ENCODE measurements at regions not wholly inside any gene's neighbourhood (a gene's known extent, or its start where the extent isn't known, plus 50 kb on each side); places are given as distances from the start of the nearest gene placed in this dataset.

GRCh38 chr7:51705701-51706100 is 389.1 kb upstream of the COBL start:
- no peak overlapping the region for H3K14ac ChIP-seq (ENCODE audit: low read length in 2 of 2)
- H3K27me3 ChIP-seq (ENCODE audit: control insufficient read depth in 1 of 2, insufficient read depth in 1 of 2, low read length in 2 of 2), result no peaks in the 10 kb centered on the region
- H4K91ac ChIP-seq (ENCODE audit: low read length), result no peak overlapping the region
- no peak overlapping the region for H4K8ac ChIP-seq (ENCODE audit: low read length)
- no peaks in the 10 kb centered on the region for H3K4me1 ChIP-seq (ENCODE audit: control insufficient read depth, insufficient read depth, low read depth, low read length)
- H3K4me2 ChIP-seq (ENCODE audit: low read length, poor library complexity, severe bottlenecking), result no peak overlapping the region
- no peak overlapping the region for H3K4ac ChIP-seq (ENCODE audit: low read depth in 1 of 2, low read length in 2 of 2)
- no peak for DNase-seq
- no peaks in the 10 kb centered on the region for H3K36me3 ChIP-seq (ENCODE audit: control insufficient read depth in 1 of 2, insufficient read depth in 2 of 2, low read depth in 1 of 2, low read length in 2 of 2)
- no peak overlapping the region for H2BK120ac ChIP-seq (ENCODE audit: low read depth, low read length)
- no peak overlapping the region for H2AK5ac ChIP-seq (ENCODE audit: low read length, severe bottlenecking)
- no peak overlapping the region for H3K18ac ChIP-seq (ENCODE audit: low read depth in 1 of 2, low read length in 2 of 2)
- H3K27ac ChIP-seq (ENCODE audit: low read length, poor library complexity, severe bottlenecking), result no peak overlapping the region
- H2BK5ac ChIP-seq (ENCODE audit: low read depth, low read length, poor library complexity, severe bottlenecking), result no peak overlapping the region
- H2BK12ac ChIP-seq (ENCODE audit: low read length in 2 of 2), result no peak overlapping the region
- H3K9ac ChIP-seq (ENCODE audit: low read length), result no peak overlapping the region
- H3K4me3 ChIP-seq (ENCODE audit: insufficient read depth in 1 of 2, low read depth in 1 of 2, low read length in 2 of 2), result no peak overlapping the region
- H3K23ac ChIP-seq (ENCODE audit: low read length in 2 of 2), result no peak overlapping the region
- WGBS, result no CpG with 5 or more reads among the region's 3 CpGs
- peaks cover 4% of the 10 kb centered on the region for H3K9me3 ChIP-seq (ENCODE audit: control insufficient read depth, low read length)
- no peak overlapping the region for H2BK15ac ChIP-seq (ENCODE audit: low read depth, poor library complexity, severe bottlenecking)
- H3K79me1 ChIP-seq (replicated peaks; ENCODE audit: low read length, poor library complexity, severe bottlenecking), result no peaks in the 10 kb centered on the region
- H2AFZ ChIP-seq (ENCODE audit: low read depth, low read length), result no peak overlapping the region

DNA sequence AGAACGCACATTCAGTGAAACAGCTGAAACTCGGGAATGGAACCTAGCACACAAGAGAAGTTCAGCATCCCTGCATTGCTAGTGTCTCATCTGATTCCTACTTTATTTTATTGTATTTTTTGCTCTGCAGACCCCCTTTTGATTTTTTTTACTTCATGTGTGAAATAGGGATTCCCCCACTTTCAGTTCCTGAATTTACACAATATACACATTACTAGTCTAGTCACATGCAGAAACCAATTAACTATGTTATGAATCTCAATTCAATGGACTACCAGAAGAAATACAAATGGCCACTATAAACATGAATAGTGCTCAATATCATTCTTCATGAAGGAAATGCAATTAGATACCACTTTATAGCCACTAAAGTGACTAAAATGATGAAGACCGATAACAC is 386.1 kb upstream of the COBL start:
- no peak overlapping the region for H3K18ac ChIP-seq (ENCODE audit: low read depth in 1 of 2, low read length in 2 of 2)
- no peak overlapping the region for H3K4ac ChIP-seq (ENCODE audit: low read depth in 1 of 2, low read length in 2 of 2)
- no peak overlapping the region for H2BK12ac ChIP-seq (ENCODE audit: low read length in 2 of 2)
- H2AK5ac ChIP-seq (ENCODE audit: low read length, severe bottlenecking), result no peak overlapping the region
- H3K23ac ChIP-seq (ENCODE audit: low read length in 2 of 2), result no peak overlapping the region
- no peak overlapping the region for H2AFZ ChIP-seq (ENCODE audit: low read depth, low read length)
- H3K27me3 ChIP-seq (ENCODE audit: control insufficient read depth in 1 of 2, insufficient read depth in 1 of 2, low read length in 2 of 2), result no peaks in the 10 kb centered on the region
- H3K79me1 ChIP-seq (replicated peaks; ENCODE audit: low read length, poor library complexity, severe bottlenecking), result no peaks in the 10 kb centered on the region
- no peak overlapping the region for H2BK120ac ChIP-seq (ENCODE audit: low read depth, low read length)
- DNase-seq, result no peak
- peaks cover 8% of the 10 kb centered on the region for H3K9me3 ChIP-seq (ENCODE audit: control insufficient read depth, low read length)
- no peak overlapping the region for H2BK15ac ChIP-seq (ENCODE audit: low read depth, poor library complexity, severe bottlenecking)
- H3K4me1 ChIP-seq (ENCODE audit: control insufficient read depth, insufficient read depth, low read depth, low read length), result no peaks in the 10 kb centered on the region
- H2BK5ac ChIP-seq (ENCODE audit: low read depth, low read length, poor library complexity, severe bottlenecking), result no peak overlapping the region
- no peak overlapping the region for H3K9ac ChIP-seq (ENCODE audit: low read length)
- WGBS, result 100% methylated on average over 1 of the region's 3 CpGs
- no peak overlapping the region for H3K4me3 ChIP-seq (ENCODE audit: insufficient read depth in 1 of 2, low read depth in 1 of 2, low read length in 2 of 2)
- no peak overlapping the region for H4K8ac ChIP-seq (ENCODE audit: low read length)
- H3K14ac ChIP-seq (ENCODE audit: low read length in 2 of 2), result no peak overlapping the region
- H3K36me3 ChIP-seq (ENCODE audit: control insufficient read depth in 1 of 2, insufficient read depth in 2 of 2, low read depth in 1 of 2, low read length in 2 of 2), result no peaks in the 10 kb centered on the region
- H4K91ac ChIP-seq (ENCODE audit: low read length), result no peak overlapping the region
- no peak overlapping the region for H3K4me2 ChIP-seq (ENCODE audit: low read length, poor library complexity, severe bottlenecking)
- no peak overlapping the region for H3K27ac ChIP-seq (ENCODE audit: low read length, poor library complexity, severe bottlenecking)

DNA sequence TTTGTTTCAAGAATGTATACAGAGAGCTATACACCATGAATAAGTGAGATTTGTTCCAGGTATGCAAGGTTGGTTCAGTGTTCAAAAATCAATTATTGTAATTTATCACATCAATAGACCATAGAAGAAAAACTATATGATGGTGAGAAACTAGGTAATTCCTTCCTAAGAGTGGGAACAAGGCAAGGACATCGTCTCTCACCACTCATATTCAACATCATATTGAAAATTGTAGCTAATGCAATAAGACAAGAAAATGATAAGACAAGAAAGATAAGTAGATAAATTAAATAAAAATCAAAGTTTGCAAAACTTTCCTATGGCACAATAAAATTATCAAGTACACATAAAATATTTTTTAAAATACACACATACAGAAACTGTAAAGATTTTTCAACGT is 385.3 kb upstream of the COBL start:
- no peak overlapping the region for H2BK5ac ChIP-seq (ENCODE audit: low read depth, low read length, poor library complexity, severe bottlenecking)
- no peak overlapping the region for H2AK5ac ChIP-seq (ENCODE audit: low read length, severe bottlenecking)

DNA sequence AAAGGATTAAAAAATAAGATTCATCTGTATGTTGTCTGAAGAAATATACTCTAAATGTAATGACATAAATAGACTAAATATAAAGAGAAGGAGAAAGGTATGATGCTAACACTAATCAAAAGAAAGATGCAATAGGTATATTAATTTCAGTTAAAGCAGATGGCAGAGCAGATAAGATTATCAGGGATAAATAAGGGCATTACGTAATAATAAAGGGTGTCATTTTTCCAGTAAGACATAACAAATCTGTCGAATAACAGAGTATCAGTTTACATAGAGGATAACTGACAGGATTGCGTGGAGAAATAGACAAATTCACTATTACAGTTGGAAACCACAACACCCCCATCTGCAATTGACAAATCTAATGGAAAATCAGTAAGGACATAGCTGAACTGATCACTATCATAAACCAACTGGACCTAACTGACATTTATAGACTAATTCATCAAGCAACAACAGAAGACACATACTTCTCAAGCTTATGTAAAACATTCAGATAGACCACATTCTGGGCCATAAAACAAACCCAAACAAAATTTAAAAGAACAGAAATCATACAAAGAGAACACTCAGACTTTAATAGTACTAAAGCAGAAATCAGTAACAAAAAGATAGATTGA is 384.1 kb upstream of the COBL start:
- no peak overlapping the region for H2BK12ac ChIP-seq (ENCODE audit: low read length in 2 of 2)
- H3K9me3 ChIP-seq (ENCODE audit: control insufficient read depth, low read length), result peaks cover 8% of the 10 kb centered on the region
- no peaks in the 10 kb centered on the region for H3K27me3 ChIP-seq (ENCODE audit: control insufficient read depth in 1 of 2, insufficient read depth in 1 of 2, low read length in 2 of 2)
- H4K8ac ChIP-seq (ENCODE audit: low read length), result no peak overlapping the region
- H3K27ac ChIP-seq (ENCODE audit: low read length, poor library complexity, severe bottlenecking), result no peak overlapping the region
- H2BK15ac ChIP-seq (ENCODE audit: low read depth, poor library complexity, severe bottlenecking), result no peak overlapping the region
- H3K9ac ChIP-seq (ENCODE audit: low read length), result no peak overlapping the region
- no peak overlapping the region for H3K4ac ChIP-seq (ENCODE audit: low read depth in 1 of 2, low read length in 2 of 2)
- no peak overlapping the region for H3K23ac ChIP-seq (ENCODE audit: low read length in 2 of 2)
- no peak overlapping the region for H2BK120ac ChIP-seq (ENCODE audit: low read depth, low read length)
- no peak overlapping the region for H3K4me2 ChIP-seq (ENCODE audit: low read length, poor library complexity, severe bottlenecking)
- H3K4me3 ChIP-seq (ENCODE audit: insufficient read depth in 1 of 2, low read depth in 1 of 2, low read length in 2 of 2), result no peak overlapping the region
- no peak overlapping the region for H2AK5ac ChIP-seq (ENCODE audit: low read length, severe bottlenecking)
- H3K18ac ChIP-seq (ENCODE audit: low read depth in 1 of 2, low read length in 2 of 2), result no peak overlapping the region
- H3K14ac ChIP-seq (ENCODE audit: low read length in 2 of 2), result no peak overlapping the region
- 59% methylated on average over 2 of the region's 3 CpGs for WGBS
- H2AFZ ChIP-seq (ENCODE audit: low read depth, low read length), result no peak overlapping the region
- no peaks in the 10 kb centered on the region for H3K4me1 ChIP-seq (ENCODE audit: control insufficient read depth, insufficient read depth, low read depth, low read length)
- H3K36me3 ChIP-seq (ENCODE audit: control insufficient read depth in 1 of 2, insufficient read depth in 2 of 2, low read depth in 1 of 2, low read length in 2 of 2), result no peaks in the 10 kb centered on the region
- H3K79me1 ChIP-seq (replicated peaks; ENCODE audit: low read length, poor library complexity, severe bottlenecking), result no peaks in the 10 kb centered on the region
- H4K91ac ChIP-seq (ENCODE audit: low read length), result no peak overlapping the region
- no peak for DNase-seq
- H2BK5ac ChIP-seq (ENCODE audit: low read depth, low read length, poor library complexity, severe bottlenecking), result no peak overlapping the region

More for the DNA sequence above, 385.3 kb upstream of the COBL start:
- no peak overlapping the region for H3K9ac ChIP-seq (ENCODE audit: low read length)
- no peak overlapping the region for H2BK15ac ChIP-seq (ENCODE audit: low read depth, poor library complexity, severe bottlenecking)
- WGBS, result no CpG with 5 or more reads among the region's 2 CpGs
- no peaks in the 10 kb centered on the region for H3K79me1 ChIP-seq (replicated peaks; ENCODE audit: low read length, poor library complexity, severe bottlenecking)
- DNase-seq, result no peak
- H3K18ac ChIP-seq (ENCODE audit: low read depth in 1 of 2, low read length in 2 of 2), result no peak overlapping the region
- peaks cover 8% of the 10 kb centered on the region for H3K9me3 ChIP-seq (ENCODE audit: control insufficient read depth, low read length)
- no peak overlapping the region for H4K91ac ChIP-seq (ENCODE audit: low read length)
- H3K36me3 ChIP-seq (ENCODE audit: control insufficient read depth in 1 of 2, insufficient read depth in 2 of 2, low read depth in 1 of 2, low read length in 2 of 2), result no peaks in the 10 kb centered on the region
- H2BK12ac ChIP-seq (ENCODE audit: low read length in 2 of 2), result no peak overlapping the region
- no peak overlapping the region for H4K8ac ChIP-seq (ENCODE audit: low read length)
- no peak overlapping the region for H2BK120ac ChIP-seq (ENCODE audit: low read depth, low read length)
- no peak overlapping the region for H2AFZ ChIP-seq (ENCODE audit: low read depth, low read length)
- no peaks in the 10 kb centered on the region for H3K27me3 ChIP-seq (ENCODE audit: control insufficient read depth in 1 of 2, insufficient read depth in 1 of 2, low read length in 2 of 2)
- no peak overlapping the region for H3K4me3 ChIP-seq (ENCODE audit: insufficient read depth in 1 of 2, low read depth in 1 of 2, low read length in 2 of 2)
- no peak overlapping the region for H3K4ac ChIP-seq (ENCODE audit: low read depth in 1 of 2, low read length in 2 of 2)
- no peak overlapping the region for H3K4me2 ChIP-seq (ENCODE audit: low read length, poor library complexity, severe bottlenecking)
- H3K23ac ChIP-seq (ENCODE audit: low read length in 2 of 2), result no peak overlapping the region
- no peaks in the 10 kb centered on the region for H3K4me1 ChIP-seq (ENCODE audit: control insufficient read depth, insufficient read depth, low read depth, low read length)
- H3K27ac ChIP-seq (ENCODE audit: low read length, poor library complexity, severe bottlenecking), result no peak overlapping the region
- no peak overlapping the region for H3K14ac ChIP-seq (ENCODE audit: low read length in 2 of 2)

All from mesenchymal stem cell (in vitro differentiated cells and primary cell).